CD4-positive, alpha-beta T cell treated with Interleukin-4 for 4 hours (primary cell): ENCODE measurements at regions not wholly inside any gene's neighbourhood (a gene's known extent, or its start where the extent isn't known, plus 50 kb on each side); places are given as distances from the start of the nearest gene placed in this dataset.
A peak's percentile ranks its signal among the peaks of the same experiment; 100 is the strongest.
"Not testable (repeated sequence)": the region's sequence is repeated elsewhere in the genome, so short reads cannot be mapped to it uniquely, and the experiment has no call there.

Experiments used
- DNase-seq: peaks from one replicate; pipeline ENCODE4 v3.0.0-alpha.2; 2020

GRCh38 chr5:54820346-54821134 is 164.9 kb downstream of the ESM1 start:
- DNase-seq, result no peak

DNA sequence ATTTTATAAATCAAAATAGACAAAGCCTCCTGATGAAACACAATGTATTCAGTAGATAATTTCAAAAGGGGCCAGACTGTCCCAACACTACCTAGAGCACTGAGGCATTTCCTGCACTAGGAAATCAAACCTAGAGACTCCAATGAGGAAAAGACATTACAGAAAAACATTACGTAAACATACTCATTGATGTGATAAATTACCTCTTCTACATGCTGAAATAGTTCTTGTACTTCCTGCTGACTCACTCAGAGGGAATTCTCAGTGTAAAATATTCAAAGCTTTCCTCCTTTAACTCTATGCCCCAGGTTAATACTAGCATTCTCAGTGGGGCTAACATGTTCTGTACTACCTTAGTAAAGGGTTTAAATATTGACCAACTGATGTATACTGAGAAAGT is 178.0 kb downstream of the ESM1 start:
- no peak for DNase-seq

- DNase-seq, result no peak
These were observed 180.9 kb downstream of the ESM1 start for GRCh38 chr5:54804521-54804920.

GRCh38 chr5:54804086-54804485 is 181.3 kb downstream of the ESM1 start:
- DNase-seq, result no peak

DNA sequence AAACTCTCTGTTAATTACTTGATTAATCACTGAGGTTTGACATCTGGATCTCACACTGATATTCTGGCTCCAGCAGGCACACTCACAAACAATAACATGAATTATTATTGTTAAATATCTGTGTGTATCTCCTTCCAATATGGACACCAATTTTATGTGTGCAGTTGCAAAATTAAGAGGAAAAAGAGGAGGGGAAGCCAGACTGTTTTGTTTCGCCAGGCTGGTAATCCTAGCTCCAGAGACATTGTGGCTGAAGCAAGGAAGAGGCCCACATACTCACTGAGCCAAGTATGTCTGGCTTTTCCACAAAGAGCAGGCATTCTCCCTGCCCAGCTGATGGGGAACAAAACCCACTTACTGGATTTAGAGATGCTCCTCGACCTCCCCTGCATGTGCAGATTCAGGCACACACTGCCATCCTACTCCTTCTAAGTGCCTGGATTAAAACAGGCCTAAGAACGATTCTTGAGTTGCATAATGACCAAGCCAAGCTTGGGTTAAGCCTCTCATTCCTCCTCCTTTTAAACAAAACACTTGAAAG is 181.9 kb downstream of the ESM1 start:
- DNase-seq, result no peak

DNA sequence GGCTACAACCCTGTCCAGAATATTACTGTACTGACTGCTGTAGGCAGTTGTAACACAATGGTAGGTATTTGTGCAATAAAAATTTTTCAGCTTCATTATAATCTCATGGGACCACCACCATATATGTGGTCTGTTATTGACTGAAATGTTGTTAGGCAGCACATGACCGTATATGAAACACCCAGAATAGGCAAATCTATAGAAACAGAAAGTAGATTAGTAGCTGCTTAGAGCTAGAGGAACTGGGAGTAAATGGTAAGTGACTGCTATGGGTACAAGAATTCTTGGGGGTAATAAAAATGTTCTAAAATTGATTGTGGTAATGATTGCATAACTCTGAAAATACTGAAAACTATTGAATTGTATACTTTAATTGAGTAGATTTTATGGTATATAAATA is 185.7 kb downstream of the ESM1 start:
- no peak for DNase-seq

GRCh38 chr5:54795777-54796176 is 189.6 kb downstream of the ESM1 start:
- DNase-seq, result no peak

- DNase-seq, result no peak
These were observed 190.1 kb downstream of the ESM1 start for GRCh38 chr5:54795284-54795683.

- DNase-seq, result no peak
These were observed 191.0 kb downstream of the ESM1 start for GRCh38 chr5:54794135-54794975.

- DNase-seq, result no peak
These were observed 191.8 kb downstream of the ESM1 start for GRCh38 chr5:54793468-54794134.

- no peak for DNase-seq
These were observed 192.6 kb downstream of the ESM1 start for GRCh38 chr5:54792611-54793404.

- not testable (repeated sequence) for DNase-seq
These were observed 197.5 kb downstream of the ESM1 start for GRCh38 chr5:54787910-54788309.

DNA sequence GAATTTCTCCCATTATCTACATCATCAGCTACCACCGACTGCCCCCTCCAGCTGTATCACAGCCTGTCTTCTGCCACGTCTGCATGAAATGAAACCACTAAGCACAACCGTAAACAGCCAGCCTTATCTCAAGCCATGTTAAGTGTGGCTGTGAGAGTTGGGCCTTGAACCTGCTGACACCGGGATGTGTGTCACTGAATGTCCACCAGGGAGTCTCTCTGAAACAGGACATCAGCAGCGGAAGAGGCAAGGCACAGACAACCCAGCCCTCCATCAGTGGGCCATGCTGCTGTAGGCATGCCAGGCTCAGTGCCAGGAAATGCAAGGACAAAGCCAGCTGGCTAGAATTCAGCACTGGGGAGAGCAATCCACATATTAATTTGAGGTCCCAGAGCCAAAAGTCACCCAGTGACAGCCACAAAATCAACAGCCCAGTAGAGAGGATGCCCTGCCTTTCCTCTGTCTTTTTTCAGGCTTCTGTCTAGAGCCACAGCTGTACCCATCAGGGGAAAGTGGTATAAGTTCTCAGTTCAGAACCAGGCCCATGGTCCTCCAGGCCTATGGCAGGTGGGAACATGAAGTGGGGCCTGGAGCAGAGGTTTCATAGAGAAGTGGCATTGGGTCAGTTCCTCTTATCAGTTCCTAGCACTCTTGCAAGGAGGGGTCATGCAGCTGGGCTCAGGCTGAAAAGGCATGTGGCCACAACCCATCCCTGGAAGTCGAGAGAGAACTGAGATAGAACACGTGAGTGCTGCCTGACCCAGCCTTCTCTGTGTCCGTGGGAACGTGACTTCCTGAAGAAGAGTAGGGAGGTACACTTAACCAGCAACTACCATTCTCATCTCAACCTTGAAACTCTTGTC is 199.4 kb downstream of the ESM1 start:
- DNase-seq, result peak; percentile 34

DNA sequence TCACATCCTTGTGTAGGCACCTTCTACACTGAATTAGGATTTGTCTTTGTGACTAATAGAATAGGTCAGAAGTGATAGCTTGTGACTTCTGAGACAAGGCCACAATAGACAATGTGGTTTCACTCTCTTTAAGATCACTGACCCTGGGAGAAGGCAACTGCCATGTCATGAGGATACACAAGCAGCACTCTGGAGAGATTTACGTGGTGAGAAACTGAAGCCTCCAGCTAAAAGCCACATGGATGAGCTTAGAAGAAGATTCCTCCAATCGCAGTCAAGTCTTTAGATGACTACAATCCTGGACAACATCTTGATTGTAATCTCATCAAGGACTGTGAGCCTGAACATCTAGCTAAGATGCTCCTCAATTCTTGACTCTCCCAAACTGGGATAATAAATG is 206.6 kb downstream of the ESM1 start:
- DNase-seq, result no peak

- DNase-seq, result no peak
These were observed 209.7 kb downstream of the ESM1 start for GRCh38 chr5:54775645-54776044.

DNA sequence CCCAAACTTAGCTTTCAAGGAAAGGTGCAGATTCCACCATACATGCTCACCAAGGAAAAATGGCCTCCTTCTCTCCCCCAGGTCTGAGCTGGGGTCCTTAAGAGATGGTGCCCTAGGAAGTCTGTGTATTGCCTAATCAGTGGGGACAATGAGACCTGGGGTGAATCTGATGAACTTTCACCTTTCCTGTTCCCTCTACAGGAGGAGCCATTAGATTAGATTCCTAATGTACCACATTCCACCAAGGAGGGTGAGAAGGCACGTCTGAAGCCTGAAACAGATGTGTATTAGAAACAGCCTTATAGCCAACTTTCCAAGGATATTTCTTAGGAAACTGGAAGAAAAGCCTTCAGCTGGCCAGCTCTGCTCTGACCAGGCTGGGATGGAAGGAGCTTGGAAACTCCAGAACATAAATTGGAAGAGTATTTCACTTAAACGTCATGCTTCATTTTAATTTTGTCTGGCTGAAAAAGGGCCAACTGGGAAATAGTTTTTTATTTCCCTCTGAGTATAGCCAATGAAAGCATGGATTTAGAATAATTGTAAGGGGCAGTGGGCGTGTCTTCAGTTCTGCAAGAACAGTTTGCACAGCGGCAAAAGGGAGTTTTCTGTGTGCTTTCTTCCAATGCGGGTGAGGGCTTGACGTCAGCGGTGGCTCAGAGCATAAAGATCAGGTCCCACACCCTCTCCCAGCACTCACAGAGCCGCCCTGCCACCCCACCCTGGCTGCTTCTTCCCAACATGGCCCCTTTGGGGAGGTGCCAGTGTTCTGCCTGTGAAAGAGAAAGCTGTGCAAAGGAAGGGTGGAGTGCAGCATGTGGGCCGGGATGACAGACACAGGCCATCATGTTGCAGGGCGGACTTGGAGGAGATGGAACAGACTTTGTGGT is 210.9 kb downstream of the ESM1 start:
- peak; percentile 4 for DNase-seq

GRCh38 chr5:54772684-54773083 is 212.7 kb downstream of the ESM1 start:
- DNase-seq, result peak; percentile 5

DNA sequence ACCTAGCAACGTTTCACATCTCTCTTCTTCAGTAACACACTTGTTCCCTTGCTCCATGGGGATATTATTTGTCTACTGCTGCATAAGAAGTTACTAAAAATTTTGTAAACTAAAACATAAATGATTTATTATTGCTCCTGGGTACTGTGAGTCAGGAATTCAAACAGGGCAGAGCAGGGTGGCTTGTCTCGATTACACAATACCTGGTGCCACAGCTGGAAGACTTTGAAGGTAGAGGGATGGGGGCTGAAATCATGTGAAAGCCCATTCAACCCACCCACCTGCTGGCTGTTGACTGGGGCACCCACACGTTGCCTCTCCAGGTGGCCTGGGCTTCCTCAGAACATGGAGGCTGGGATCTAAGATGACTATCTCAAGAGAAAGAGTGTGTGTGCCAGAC is 213.2 kb downstream of the ESM1 start:
- DNase-seq, result no peak

DNA sequence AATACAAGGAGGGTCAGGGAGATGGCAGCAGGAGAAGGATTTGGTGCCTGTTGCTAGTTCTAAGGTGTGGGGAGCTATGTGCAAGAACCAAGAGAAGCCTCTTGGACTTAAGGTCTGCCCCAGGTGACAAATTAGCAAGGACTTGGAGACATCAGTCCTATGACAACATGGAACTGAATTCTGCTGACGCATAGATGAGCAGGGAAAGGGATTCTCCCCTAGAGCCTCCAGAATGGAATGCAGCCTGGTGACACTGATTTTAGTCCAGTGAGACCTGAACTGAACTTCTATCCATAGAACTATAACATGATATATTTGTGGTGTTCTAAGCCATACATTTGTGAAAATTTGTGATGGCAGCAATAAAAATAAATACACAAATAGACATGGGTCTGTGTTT is 215.6 kb downstream of the ESM1 start:
- no peak for DNase-seq

DNA sequence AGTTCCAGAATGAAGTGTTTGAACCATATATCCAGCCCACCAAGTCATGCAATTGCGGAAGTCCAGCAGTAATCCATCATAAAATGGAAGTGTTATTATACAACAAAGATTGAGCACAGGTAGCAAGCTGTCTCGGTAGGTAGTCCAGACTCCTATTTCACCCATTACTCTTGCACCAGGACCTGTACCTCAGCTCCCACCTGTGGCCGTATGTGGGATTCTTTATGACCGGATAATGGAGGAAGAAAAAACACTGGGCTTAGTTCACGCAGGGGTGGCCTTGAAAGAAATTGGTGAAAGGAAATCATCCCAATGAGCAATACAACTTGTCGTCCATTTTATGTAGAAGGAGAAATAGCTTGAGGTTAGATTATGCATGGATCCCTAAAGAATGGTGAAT is 216.3 kb downstream of the ESM1 start:
- no peak for DNase-seq
